GM19468 (cell line): ENCODE measurements at regions not wholly inside any gene's neighbourhood (a gene's known extent, or its start where the extent isn't known, plus 50 kb on each side); places are given as distances from the start of the nearest gene placed in this dataset.
"Not testable (repeated sequence)": the region's sequence is repeated elsewhere in the genome, so short reads cannot be mapped to it uniquely, and the experiment has no call there.

ENCODE experiments used
- ATAC-seq: cut with Tn5 transposase; IDR thresholded peaks from one replicate; pipeline ENCODE4 v1.9.1; 2021; ENCODE audit warnings: mild to moderate bottlenecking, moderate library complexity, moderate number of reproducible peaks; ENCODE audit not compliant: unreplicated experiment; ENCODE audit errors: extremely low read depth

DNA sequence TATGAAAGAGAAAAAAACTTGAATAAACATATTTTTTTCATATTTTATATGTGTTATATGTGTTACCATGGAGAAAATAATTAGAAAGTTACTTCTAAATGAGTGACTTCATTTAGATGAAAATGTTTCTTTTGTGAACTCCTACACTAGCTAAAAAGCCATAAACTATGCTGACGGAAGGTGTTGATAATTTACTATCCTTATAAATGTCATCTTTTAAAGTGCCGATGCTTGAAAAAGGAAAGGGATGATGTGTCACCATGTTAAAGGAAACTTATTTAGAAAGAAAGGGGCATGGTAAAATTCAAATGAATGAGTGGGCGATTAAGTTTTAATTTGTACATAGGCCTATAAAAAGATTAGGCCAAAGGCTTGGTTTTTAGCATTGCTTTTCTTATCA lies 133.8 kb downstream of the SPRY1 start:
- no peak for ATAC-seq

DNA sequence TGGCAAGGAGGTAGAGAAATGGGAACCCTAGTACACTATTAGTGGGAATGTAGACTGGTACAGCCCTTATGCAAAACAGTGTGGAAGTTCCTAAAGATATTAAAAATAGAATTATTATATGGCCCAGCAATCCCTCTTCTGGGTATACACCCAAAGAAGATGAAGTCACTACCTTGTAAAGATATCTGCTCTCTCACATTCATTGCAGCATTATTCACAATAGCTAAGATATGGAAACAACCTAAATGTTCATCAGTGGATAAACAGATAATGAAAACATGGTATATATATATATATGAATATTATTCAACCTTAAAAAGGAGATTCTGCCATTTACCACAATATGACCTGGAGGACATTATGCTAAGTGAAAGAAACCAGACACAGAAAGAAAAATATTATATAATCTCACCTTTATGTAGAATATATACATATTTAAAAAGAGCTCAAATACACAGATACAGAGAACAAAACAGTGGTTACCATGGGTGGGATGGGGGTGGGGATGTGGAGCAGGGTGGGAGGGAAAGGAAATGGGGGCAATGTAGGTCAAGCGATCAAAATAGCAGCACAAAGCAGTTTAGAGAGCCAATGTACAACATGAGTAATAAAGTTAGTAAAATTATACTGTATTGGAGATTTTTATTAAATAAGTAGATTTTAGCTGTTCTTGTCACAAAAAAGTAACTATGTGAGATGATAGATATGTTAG lies 138.6 kb downstream of the SPRY1 start:
- no peak for ATAC-seq

DNA sequence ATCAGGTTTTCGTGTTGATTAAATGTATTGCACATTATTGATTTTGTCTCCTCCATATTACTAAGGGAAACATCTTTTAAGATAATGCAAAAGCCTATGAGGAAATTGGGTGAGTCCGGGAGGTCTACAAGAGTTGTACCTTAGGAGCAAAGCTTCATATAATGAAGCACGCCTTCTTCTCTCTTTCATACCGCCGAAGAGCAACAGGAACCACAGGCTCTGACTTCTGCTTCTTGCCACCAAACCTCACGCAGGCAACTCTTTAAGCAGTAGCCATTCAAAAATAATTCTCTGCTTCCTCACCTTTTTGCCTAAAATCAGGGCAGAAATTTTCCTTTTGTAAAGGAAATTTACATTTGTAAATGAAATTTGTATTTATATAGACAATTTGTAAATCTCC lies 139.6 kb downstream of the SPRY1 start:
- ATAC-seq: no peak

DNA sequence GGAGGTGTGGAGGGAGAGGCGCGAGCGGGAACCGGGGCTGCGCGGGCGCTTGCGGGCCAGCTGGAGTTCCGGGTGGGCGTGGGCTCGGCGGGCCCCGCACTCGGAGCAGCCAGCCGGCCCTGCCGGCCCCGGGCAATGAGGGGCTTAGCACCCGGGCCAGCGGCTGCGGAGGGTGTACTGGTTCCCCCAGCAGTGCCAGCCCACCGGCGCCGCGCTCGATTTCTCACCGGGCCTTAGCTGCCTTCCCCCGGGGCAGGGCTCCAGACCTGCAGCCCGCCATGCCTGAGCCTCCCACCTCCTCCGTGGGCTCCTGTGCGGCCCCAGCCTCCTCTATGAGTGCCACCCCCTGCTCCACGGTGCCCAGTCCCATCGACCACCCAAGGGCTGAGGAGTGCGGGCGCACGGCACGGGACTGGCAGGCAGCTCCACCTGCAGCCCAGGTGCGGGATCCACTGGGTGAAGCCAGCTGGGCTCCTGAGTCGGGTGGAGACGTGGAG lies 141.4 kb downstream of the SPRY1 start:
- ATAC-seq: not testable (repeated sequence)

DNA sequence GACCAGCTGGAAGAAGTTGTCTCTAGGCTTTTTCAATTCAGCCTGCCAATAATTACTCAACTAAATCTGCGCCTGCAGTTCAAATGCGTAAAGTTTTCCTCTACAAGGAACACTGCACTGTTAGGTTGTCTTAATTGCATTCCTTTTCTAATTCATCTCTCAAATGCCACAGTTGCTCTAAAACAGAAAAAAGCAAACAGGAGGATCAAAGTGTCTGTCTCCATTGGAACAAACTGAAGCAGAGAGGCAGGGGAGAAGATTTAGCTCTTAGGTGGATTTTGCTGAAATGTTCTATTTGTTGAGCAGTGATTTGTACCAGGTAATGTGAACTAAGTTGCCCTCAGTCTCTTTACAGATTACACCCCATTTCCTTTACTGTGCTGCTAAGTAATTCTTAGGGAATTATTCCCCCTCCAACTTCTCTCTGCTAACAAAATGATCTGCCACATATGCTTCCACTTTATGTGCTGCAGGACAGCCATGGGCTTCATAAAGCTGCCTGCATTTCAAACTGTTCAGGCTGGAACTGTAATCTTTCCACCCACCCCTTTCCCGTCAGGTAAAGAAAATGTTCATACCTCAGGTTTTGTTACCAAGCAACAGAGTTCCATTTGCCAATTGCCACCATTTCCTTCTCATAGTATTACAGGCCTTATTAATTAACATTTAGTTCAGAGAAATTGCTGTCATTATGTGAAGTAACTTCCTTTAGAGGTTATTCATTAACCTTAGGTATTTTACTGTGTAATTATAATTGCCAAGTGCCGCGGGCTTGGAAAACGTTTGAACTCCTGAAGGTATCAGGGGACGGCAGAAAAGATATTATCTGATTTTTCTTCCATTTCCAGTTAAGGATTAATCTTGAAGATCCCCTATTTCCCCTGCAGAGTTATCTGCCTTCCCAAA lies 149.3 kb downstream of the SPRY1 start:
- ATAC-seq: no peak

DNA sequence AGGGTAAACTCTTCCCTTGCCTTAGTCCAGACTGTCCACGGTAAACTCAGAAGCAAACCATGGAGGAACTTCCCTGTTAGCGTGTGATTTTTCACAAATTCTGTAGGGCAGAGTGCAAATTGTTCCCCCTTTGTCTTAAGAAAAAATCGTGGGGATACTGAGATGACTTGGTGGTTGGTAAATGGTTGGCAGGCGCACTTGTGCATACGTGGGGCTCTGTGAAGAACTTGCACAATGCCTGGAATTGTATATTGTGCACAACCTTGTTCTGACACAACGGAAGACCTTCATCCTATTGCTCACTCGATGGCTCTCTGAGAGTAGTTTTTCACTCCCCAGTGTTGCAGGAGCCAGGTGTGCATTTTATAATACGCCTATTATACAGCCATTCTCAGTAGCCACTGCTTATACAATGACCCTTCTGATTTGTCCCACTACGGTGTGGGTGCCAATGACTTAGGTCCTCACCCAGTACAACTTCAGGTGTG lies 150.0 kb downstream of the SPRY1 start:
- no peak for ATAC-seq

DNA sequence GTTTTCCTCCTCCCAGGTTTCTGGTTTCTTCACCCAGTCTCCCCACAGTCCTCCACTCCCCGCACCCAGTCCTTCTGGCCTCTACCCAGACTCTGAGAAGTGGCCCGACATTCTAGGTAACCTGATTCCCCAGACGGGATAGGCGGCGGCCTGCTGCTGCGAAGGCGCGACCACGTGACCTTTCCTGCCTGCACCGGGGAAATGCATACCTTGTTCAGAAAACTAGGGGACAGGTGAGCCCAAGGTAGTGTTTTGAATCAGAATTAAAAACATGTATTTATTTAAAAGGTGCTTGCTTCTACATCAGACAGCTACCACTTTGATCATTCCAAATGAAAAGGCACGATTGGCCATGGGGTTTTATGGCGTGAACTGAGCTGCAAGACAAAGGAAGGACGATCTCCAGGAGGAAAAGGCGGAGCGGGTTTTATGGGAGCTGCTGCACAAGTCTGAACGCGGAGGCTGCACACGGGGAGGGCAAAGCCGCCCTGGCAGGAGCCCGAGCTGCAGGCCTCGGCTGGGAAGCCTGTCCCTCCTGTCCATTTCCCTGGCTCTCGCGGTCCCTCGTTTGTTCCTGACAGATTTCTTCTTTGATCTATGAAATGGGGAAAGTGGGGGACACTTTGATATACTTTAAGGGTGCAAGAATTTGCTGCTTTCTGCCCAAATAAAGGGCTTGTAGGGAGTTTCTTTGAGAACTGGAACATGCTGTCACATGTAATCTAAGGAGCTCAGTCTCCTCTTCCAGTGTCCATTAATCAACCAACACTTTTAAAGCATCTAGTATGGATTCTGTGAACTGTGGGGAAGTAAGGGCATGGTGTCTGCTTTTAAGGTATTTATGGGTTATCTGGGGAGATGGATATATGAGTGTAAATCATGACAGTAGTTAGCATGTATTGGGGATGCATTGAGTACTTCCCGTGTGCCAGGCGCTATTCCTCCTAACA lies 150.9 kb downstream of the SPRY1 start:
- ATAC-seq: no peak

DNA sequence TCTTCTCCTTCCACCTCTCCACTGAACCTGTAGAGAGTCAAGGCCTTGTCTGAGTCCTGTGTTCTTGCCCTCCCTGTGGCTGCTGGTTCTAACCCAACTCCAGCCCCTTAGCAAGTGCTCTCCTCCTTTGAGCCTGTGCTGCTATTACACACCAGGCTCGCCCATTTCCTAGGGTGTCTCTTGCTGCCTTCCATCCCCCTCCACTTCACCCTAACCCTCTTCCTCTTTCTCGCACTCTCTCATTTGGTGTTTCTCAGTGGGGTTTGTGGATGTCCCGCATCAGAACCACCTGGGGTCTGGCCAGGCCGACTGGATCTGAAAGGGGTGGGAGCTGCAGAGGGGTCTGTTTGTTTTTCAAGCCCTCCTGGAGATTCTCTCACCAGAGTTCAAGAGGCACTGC lies 156.7 kb downstream of the SPRY1 start:
- ATAC-seq: no peak

DNA sequence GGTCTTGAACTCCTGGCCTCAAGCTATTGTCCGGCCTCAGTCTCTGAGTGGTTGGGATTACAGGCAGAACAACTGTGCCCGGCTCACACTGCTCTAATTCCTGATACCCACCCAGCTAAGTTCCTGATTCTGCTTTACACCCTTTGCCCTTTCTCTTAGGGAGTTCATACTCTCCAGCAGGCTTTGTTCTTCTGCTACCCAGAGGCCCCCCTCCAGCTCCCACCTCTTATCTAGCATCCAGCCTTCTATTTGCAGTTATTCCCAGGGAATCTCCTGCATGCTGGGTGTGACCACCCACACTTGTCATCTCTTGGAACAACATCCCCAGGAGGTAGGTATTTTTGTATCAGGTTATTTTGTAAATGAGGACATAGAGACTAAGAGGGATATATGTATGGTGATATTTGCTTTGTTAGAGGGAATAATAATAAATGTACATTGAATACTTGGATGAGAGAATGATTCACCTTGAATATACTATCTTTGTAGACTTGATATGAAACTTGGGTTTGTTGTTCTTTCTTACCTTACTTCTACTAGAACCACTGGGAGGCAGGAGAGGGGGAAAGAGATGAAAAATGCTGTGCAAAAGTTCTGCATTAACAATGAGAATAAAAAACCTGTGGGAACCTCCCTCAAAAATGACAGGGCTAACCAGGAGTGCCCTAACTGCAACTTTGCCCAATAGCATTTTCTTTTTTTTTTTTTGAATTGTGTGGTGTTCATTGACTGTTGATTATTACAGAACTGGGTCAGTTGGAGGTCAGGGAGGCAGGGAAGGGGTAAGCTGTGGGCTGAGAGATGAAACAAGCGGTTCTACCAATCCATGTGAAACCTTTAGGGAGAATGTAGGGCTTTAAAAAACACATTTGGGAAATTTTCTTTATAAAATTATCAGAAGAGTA lies 157.4 kb downstream of the SPRY1 start:
- no peak for ATAC-seq

DNA sequence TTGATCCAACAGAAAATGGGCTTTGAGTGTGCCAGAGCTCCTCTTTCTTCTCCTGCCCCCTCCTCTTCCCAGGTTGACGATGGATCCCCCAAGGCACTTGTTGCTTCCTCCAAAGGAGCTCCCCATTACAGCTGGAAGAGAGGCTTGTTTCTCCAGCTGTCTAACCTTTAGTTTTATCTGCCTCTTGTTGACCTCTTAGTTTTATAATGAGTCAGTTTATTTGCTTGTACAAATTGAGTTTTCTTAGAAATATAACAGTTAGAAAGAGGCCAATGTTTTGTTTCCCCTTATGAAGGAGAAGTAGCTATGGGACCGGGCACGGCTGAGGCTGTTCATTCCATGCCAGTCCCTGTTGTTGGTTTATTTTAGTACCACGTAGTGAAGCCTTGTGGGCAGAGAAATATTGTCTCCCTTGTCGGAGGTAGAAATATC lies 158.2 kb downstream of the SPRY1 start:
- no peak for ATAC-seq

DNA sequence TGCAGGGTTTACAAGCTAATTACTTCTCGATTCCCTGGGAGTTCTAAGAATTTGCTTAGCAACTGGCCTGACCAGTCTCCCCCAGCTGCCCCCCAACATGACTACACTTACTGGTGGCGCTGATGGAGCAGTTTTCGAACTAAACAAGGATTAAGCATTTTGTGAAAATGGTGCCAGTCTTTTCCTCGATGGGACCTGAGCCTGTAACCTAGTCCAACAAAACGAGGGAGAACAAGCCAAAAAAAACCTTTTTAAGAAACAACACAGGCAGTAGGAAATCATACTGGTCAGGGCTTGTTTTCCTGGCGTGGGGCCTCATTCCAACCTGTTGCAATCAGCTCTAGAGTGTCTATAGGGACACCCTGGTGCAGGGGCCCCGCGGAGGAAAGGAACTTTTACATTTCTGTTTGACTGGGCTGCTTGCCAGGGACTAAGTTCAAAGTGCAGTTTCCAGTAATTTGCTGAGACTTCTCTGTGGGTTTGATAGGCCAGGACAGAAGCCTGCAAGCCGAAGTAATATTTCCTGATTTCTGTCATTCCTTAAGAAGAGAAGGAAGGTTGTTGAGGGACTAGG lies 158.7 kb downstream of the SPRY1 start:
- no peak for ATAC-seq

DNA sequence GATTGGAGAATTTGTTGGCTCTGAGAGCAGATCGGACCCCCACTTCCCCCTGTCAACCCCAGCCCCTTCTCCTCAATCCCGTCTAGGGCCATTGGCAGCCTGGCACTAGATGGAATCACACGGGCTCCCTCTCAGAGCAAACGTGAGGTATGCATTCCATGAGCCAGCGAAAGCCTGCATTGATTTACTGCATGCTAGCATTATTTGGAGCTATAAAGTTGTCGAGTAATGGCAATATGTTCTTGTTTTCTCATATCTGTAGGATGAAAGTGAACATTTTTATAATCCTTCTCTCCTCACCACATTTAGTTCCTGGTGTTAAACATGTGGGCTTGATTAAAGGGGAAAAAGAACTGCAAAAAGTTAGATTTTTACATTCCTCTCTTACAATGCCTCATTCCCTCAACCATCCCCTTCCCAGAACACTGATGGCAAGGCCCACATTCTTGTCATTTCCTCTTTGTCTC lies 159.2 kb downstream of the SPRY1 start:
- no peak for ATAC-seq

DNA sequence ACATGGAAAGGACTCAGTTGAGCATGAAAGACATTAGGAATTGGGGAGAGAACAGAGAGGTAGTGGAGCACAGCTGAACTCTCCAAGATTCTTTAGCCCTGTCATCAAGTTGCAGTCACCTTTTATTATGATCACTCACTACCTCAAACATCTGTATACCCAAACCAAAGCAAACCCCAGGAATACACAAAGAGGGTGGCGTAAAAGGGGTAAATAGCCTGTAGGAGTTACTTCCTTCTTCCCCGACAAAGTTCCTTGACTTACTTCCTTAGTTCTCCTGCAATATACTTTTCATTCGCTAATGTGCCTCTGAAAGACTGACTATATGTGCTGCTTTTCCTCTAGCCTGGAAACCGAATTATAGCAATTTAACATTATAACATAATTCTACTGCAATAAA lies 159.9 kb downstream of the SPRY1 start:
- no peak for ATAC-seq

DNA sequence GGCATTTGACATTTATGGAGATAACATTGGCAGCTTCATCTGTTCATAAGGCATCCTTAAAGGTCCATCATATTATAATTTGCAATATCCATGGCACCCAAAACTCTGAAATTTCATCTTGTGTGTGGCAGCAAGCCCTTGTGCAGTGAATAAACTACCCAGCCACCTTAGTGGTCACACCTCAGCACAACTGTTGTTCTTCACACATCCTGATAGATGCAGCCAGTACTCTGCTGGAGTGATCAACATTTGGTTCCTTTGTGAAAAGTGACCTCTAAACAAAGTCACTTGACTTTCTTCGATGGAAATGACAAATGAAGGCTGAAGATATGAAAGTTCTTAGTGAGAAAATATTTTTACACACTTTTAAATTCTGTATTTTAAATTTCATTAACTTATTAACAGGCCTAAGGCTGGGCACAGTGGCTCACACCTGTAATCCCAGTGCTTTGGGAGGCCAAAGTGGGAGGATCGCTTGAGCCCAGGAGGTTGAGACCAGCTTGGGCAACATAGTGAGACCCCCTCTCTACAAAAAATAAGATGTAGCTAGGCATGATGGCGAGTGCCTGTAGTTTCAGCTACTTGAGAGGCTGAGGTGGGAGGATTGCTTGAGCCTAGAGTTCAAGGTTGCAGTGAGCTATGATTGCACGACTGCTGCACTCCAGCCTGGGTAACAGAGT lies 161.4 kb downstream of the SPRY1 start:
- ATAC-seq: no peak

DNA sequence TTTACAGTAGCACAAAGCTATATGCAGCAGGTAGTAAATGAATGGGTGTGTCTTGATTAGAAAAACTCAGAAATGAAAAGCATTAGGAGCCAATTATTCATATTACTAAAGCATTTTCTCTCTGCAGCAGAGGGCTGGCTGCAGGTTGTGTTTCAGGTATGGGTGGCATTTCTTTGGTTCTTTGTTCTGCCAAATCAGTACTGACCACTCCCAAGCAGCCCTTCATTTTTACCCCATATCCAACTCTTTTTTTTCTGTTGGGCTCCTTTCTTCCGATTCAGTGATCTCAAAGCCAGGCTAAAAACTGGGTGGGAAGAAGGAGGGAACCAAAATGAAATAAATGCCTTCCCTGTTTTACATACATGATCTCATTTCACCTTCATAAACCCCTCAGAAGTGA lies 162.3 kb downstream of the SPRY1 start:
- ATAC-seq: no peak

DNA sequence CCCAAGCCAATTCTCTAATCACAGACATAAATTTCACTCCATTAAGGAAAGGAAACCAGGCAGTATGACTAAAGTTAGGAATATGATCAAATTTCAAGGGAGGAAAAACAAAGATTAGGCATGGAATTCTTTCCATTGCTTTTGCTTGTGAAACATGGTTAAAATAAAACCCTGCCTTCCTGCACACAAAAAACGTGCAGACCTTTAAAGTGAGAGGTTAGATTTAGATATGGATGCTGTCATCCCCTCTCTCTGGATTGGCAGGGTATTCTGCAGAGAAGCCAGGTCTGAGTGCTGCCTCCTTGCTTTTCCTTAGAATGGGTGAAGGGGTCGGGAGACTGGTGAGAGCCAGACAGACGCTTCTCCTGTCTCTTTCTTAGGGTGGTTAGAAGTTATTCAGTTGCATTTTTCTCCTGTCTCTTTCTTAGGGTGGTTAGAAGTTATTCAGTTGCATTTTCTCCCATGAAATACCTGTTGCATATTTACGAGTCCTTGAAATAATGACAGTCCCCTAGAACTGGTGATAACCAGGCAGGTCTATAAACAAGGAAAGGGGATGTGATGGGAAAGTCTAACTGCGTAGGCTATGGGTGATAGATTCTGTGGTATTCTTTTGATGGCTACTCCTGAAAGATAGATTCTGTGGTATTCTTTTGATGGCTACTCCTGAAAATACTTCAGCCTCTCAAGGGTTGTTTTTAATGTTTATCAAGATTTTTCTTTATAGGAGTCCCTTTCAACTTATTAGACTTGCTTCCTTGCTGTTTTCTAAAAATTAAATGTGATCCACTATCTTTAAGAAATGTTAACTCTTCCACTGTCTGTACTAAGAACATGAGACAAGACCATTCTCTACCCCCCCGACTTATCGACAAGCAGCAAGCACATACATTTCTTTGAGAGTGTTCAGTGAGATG lies 163.6 kb downstream of the SPRY1 start:
- no peak for ATAC-seq

DNA sequence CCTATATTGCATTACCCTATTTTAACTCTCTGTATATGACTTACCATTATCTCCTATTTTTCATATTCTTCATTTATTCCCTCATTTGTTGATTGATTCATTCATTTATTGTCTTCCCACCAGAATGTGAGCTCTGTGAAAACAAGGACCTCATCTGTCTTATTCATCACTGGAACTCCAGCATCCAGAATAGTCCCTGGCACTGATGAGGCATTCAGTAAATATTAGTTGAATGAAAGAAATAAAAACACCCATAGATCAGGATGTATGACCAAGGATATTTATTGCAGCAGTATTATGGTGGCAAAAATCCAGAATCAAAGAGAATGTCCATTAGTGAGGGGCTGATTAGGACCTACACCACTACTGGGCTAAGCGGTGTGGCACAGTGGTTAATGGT lies 164.9 kb downstream of the SPRY1 start:
- ATAC-seq: no peak
